Hematopoietic multipotent progenitor cell treated with erythropoietin and hydrocortisone succinate and interleukin-3 and kit ligand, for 6 days (in vitro differentiated cells): ENCODE measurements at regions not wholly inside any gene's neighbourhood (a gene's known extent, or its start where the extent isn't known, plus 50 kb on each side); places are given as distances from the start of the nearest gene placed in this dataset.
A peak's percentile ranks its signal among the peaks of the same experiment; 100 is the strongest.

Source experiments
- DNase-seq: peaks from one replicate; pipeline ENCODE4 v3.0.0-alpha.2; 2015

DNA sequence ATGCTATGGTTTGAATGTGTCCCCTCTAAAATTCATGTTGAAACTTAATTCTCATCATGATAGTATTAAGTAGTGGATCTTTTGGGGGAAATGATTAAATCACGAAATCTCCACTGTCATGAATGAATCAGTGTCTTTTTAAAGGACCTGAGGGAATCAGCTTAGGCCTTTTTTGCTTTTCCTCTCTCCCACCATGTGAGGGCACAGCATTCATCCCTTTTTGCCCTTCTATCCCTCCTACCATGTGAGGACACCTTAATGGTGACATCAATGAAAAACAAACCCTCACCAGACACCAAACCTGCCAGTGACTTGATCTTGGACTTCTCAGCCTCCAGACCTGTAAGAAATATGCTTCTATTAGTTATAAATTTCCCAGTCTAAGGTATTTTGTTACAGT, 247.1 kb upstream of the UBE2E3 start:
- DNase-seq = no peak

DNA sequence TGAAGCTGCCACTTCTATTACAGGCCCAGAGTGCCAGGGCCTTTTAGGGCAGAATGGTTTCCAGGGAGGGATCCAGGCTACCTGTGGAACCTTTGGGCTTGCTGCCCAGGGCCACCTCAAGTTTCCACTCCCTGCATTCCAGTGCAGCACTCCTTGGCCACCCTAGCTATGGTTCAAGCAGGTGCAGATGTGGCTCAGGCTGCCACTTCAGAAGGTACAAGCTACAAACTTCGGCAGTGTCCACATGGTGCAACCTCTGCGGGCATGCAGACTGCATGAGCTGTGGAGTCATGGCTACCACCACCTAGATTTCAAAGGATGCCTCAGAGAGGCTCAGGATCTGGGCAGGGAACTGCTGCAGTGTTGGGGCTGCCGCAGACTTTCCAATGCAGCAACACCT, 248.1 kb upstream of the UBE2E3 start:
- DNase-seq = no peak

DNA sequence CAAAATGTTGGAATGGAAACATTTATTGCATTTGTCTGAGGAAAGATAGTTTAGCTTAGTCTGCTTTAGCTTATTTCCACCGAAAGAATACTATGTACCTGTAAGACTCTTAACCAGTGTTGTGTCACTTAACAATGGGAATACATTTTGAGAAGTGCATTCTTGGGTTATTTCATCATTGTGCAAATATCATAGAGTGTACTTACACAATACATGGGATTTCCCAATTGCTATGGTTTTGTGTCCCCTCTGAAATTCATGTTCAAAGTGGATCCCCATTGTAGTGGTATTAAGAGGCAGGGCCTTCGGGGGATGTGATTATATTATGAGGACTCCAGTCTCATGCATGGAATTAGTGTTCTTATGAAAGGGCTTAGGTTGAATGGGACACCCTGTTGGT, 249.4 kb upstream of the UBE2E3 start:
- DNase-seq = peak; percentile 1

DNA sequence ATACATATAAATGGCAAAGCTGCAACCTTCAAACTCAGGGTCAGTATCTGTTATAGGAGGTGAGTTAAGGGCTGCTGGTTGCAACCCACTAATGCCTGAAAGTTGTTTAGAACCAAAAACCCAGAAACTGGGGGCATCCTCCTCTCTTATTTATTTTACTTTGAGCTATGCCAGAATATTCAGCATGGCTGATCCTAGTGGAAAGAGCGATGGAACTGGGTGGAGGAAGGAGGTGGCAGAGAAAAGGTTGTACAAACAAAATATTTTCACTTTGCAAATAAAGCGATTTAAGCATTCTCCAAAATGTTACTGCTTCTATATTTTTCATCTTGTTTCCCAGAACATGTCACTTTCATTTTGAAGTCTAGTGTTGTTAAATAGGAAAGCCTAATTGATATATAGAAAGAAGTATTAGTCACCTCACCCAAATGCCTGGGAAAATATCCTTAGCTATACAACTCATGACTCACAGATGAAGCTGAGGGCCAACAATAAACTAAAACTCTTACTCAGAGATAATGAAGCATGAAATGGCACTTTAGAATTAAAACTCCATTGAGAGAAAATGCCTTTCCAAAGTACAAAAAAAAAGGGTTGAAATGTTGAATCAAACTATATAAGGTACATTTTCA, 251.4 kb upstream of the UBE2E3 start:
- DNase-seq = no peak

DNA sequence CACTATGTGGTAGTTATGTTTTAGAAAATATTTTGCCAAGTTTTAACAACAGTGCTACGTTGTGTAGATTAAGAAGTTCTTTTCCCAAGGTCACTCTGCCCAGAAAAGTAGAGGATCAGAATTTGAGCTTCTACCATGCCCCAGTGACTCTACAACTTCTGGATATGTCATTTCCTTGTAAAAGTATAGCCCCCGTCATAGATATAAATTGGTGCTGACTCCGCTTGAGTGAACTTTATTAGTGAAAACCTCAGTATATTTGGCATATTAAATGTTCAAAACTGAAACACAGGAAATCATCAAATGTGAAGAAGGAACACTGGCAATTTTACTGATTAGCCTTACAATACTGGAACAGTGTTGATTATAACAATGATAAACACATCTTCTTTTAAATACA, 256.7 kb upstream of the UBE2E3 start:
- no peak for DNase-seq

DNA sequence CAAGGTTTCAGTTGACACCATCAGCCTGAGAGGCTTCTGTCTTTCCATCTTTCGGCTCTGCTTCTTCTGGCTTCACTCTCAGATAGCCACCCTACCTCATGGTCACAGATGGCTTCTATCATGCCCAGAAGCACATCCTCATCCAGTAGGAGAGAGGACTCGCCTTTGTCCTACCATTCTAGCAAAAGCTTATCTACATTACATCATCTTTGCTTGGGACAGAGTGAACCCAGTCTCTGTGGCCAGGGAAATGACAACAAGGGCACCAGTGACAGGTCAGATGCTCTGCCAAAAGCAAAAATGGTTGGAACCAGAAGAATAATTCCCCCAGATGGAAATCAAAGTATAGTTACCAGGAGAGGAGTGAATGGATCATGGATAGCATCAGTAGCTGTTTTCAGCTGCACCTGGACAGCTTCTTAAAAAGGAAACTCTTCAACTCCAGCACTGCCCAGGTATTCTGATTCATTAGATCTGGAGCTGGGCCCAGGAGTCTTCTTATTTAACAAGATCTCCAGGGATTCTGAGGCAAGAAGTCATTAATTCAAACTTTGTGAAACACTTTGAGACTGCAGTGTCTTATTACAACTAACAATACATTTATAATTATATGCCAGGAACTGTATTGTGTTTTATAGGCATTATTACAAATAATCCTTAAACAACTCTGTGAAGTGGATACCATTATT, 257.7 kb upstream of the UBE2E3 start:
- no peak for DNase-seq

DNA sequence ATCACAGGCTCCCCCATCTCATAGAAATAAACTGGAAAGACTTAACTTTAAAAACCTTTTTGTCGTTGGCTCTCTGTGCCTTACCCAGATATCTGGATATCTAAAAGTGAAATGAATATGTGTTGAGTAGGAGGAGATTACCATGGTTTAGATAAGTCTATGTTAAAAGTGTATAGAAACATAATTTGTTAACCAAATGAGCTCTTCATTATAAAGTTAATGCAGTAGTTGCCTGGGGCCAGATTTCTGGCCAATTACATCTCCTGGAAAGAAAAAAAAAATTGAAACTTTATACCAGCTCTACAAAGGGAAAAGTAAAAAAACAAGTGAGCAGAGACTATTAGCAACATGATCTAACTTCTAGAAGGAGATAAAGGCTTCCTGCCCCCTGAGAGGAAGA, 259.6 kb upstream of the UBE2E3 start:
- DNase-seq = no peak

DNA sequence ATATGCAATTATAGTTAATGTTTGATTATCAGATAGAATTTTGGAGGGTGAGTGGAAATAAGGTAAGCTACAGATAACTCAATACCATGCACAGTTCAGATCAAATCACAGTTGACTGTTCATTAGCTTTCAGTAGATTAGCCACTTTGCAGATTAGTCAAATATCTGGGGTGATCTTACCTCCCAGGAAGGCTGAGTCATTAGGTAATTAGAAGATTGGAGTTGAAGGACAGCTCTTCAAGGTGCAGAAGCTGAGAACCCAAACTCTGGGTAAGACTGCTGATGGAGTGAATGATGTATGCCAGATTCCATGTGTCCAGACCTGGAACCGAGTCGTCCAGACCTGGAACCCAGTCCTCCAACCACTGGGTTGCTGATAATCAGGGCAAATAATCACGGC, 262.8 kb upstream of the UBE2E3 start:
- no peak for DNase-seq

DNA sequence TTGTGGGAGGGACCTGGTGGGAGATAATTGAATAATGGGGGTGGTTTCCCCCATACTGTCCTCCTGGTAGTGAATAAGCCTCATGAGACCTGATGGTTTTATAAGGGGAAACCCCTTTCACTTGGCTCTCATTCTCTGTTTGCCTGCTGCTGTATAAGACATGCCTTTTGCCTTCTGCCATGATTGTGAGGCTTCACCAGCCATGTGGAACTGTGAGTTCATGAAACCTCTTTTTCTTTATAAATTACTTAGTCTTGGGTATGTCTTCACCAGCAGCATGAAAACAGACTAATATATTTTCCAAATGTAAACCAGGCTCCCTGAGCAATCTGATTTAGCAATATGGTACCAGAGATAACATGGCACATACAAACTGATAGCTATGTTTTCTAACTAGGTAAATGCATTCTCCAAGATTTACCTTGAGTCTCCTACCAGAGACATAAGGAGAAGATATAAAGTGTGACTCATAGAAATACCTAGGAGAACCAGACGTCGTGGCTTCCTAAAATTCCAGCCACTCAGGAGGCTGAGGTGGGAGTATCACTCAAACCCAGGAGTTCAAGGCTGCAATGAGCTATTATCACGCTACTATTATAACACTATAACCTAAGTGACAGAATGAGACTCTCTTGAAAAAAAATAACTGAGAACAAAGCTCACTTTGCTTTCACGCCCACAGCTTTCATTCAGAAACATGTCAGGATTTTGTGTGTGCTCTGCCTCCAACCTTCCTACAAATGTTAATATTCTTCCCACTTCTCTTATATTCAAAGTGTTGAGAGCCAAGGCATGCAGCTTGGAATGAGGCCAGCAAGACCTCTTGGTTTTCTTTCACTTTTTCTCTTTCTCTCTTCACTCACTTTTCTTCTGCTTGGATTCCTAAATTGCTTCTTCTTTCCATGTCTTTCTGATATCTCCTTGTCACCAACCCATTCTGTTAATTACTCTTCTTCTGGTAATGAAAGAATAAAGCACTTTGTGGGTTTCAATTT, 263.9 kb upstream of the UBE2E3 start:
- DNase-seq = no peak

DNA sequence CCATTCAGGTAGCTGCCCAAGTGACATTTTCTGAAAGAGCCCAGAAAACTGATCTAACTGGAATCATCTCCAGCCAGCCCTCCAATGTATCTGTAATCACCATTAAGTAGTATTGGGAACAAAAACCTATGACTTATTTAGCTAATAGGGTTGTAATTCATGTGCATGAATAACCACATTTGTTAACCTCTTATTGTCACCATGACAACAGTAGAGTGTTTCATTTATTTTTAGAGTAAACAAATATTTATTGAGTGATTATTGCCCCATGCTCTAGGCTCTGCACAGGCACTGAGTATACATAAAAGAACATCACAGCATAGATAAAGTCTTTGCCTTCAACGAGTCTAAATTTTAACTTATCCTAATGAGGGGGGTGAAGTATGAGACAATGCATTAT, 265.4 kb upstream of the UBE2E3 start:
- no peak for DNase-seq

DNA sequence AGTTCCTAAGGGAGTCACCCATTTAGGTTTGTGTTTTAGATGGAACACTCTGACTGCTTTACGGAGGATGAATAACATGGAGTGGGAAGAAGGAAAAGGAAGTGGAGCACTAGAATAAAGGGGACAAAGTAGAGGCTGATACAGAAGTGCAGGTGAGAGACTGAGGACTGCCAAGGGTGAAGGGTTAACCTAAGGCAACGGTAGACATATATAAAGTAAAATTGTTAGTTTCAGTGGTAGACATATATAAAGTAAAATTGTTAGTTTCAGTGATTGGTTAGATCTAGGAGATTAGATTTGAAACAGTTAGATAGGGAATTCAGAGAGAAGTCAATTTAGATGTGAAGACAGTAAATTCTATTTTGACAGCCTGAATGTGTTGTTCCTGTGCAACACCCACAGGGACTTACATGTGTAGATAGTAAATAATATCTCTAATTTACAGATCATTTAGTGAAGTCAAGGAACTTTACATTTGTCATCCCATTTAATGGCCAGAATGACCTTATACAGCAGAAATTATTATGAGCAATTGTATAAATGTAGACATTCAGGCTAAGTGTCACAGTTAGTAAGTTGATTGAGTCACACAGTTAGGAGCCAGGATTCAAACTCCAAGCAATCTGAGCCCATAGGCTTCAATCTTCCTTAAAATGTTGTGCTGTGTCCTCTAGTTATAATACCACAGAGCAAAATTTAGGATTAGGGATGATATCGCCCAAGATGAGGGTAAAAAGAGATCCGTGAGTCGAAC, 270.8 kb upstream of the UBE2E3 start:
- no peak for DNase-seq

DNA sequence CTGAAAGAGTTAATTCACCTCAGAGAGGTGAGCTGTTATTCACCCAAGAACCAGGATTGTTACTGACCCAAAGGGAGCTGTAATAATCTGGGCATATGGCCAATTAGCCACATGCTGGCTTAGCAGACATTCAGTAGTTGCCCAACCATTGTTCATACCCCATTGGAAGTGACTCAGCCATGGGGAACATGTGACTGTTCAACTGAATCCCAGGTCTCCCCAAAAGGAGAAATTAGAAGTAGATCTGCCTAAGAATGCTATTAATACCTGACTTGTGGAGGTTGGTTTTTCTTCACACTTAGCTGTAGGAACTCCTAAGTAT, 272.6 kb upstream of the UBE2E3 start:
- DNase-seq = peak; percentile 3

DNA sequence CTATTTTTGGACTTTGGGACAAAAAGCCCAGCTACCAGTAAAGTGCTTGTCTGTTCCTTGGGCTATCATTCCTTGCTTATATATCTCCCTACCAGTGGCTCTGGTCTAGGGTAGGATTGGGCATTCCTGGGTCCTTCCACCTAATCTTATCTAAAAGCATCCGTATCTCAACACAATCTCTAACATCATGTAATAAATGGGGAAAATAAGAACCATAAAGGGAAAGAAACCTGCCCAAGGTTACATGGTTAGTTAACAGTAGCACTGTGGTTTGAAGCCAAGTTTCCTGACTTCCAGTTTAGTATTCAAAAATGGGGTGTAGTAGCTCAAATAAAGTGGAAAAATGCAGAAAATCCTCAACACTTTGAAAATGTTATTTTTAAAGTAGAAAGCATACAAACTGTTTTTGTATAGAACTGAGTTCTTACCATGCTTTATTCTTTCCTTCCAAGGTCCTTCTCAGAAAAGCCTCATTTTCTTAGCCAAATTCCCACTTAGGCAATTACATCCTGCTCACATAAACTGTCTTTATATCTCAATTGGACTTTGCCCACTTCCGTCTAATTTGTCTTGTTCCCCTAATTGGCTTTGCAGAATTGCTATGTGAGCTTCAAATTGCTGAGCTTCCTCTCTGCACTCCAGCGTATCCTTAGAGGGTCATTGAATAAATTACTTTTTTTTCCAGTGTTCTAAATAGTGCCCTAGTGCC, 273.1 kb upstream of the UBE2E3 start:
- DNase-seq = no peak

DNA sequence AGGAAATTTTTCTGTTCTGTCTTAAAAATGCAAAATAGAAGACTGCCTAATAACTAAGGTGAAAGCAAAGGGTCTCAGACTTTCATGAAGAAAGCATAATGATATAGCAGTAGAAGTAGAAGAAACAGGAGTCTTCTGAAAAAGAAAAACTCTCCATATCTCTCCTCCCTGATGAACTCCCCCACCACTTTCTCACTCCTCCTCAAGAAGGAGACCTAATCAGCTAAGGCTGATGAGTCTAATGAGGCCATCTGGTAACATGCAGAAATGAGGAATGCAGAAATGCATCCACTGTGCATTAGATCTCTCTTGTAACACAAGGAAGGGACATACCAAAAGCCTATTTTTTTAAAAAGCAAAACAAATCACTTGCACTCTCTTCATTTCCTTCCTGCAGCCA, 273.7 kb upstream of the UBE2E3 start:
- DNase-seq = no peak

DNA sequence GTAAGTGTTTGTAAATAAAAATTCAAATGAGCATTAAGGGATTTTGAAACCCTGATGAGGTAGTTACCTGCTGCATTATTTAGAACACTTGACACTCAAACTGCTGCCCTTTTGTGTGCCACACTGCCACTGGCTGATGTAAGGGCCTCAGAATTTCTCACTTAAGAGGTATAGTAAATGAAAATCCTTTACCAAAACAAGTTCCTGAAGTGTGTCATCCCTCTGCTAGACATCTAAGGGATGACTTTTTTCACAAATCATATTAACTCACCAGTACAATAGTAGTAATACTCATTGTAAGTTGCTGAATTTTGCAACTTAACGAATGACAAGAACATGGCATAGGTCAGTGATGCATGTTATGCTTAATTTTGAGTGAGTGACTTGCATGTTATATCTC, 274.9 kb upstream of the UBE2E3 start:
- DNase-seq = no peak

DNA sequence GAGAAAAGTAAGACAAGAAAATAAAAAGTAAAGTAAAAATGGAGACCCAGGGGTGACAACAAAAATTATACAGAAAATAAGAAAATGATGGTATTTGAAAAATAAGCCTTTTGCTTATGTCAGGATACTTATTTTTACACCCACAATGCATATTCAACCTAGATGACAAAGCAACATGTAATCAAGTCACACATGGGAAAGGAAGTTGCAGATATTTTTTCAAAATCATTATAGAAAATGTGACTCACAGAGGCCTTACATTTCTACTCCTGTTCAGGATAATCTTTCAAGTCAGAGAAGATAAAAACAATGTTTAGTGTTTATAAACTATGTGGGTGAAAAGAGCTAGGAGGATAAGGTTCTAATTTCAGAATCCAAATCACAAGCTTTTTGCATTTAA, 275.3 kb upstream of the UBE2E3 start:
- no peak for DNase-seq

DNA sequence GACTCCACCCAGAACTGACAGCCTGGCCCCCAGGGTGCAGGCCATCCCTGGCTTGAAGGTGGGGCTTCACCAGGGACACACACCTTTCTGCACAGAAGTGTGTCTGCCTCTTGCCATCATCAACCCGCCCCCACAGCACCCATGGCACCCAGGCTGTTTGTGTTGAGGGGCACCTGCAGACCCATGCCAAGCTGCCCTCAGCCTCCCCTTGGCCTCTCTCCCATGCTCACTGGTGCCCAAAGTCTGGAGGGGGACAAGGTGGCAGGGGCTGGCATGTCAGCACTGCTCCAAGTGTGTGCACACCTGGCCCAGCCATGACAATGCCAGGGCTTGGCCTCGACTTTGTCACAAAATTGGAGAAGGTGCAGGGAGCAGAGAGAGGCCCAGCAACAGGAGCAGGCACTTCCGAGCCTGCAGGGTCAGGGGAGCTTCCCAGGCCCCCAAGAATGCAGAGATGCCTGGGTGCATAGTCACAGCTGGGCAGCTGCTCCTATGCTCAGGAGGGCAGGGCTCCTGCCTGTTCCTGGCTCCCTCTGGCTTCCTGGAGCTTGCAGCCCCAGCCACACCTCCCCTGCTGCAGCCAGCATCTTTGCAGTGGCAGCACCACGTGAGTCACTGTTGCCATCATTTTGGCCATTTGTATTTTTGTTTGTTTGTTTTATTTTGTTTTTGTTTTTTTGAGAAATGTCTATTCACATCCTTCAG, 280.6 kb upstream of the UBE2E3 start:
- DNase-seq = no peak

DNA sequence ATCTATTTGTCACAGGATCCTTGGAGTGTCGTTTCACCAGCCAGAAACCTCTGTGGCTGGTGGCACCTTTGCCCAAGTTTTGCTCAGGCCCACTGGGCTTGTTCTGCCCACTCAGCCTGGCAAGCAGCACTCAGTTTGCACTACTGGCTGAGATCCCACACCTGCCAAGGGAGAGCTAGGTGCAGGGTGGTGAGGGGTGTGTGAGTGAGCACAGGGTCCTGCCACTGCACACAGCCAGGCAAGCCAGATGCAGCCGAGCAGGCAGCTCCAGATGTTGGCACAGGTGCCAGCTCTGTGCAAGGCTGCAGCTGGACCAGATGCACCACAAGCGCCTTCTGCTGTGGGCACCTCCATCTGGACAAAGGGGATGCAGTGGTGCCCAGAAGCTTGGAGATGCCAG, 281.7 kb upstream of the UBE2E3 start:
- DNase-seq = no peak

DNA sequence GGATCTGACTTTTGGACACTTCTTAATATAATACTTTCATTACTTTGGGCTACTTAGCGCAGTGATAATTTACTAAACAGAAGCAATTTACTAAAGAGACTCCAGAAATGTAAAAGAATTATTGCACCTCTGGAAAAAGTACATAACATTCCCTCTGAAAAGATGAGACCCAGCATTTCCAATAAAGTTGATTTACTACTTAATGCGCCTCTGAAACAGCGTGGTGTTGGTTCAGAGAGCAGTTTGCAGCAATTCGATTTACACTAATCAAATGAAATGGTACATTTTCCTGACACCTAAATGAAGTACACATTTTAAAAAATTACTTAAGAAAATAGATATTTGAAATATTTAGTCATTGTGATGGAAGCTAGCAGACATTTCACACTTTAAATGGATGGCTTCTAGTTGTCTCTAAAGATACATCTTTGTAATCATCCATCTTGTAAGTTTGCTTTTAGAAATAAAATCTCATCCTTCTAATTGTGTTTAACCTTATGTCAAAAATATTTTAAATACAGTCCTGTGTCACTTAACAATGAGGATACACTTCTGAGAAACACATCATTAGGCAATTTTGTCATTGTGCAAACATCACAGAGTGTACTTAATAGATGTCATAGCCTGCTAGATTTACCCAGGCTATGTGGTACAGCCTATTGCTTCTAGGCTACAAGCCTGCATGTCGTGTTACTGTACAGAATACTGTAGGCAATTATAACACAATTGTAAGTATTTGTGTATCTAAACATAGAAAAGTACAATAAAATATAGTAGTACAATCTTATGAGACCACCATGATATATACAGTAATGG, 284.6 kb upstream of the UBE2E3 start:
- DNase-seq = no peak

DNA sequence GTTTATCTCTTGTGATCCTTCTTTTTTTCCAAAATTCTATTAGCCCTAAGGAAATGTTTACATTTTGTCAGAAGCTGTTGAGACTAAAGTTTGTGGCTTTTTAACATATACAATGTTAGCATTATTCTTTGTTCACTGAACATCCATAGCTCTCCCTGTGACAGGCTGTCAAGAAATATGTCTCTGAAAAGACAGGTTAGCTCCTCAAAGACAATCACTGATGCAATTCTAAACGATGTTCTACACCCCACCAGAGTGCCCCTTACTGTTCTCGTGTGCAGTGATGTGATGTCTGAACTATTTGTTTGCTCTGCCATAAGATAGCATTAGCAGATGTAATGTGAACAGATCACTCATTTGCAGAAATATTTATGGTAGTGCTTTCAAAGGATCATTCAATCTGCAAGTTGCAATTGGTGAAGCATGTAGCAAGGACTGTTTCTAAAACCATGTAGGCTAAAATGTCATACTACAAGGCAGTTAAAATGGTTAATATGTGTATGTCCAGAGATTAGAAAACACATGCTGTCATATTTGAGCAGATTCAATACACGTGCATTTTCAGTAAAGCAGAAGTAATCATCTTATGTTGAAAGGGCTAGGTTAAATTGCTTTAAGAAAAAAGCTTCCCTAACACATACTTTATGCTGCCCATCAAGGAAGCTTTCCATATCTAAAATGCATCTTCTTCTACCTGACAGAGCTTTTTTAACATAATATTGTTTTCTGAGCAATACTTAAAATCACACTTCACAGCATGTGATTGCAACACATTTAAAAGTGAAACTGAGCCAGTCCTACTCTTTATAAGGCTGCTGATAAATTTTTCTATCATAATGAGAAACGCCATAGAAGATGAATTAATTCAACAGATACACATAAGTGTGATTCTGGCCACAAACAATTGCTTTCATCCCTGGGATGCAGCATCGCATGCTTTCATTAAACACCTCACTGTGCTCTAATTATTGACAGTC, 285.7 kb upstream of the UBE2E3 start:
- DNase-seq = no peak
